Activated naive CD8-positive, alpha-beta T cell treated with anti-CD3 and anti-CD28 coated beads, Interleukin-2, amount 10 ng/mL, durations not matched to agents 7 days and 5 days (primary cell): ENCODE measurements at regions not wholly inside any gene's neighbourhood (a gene's known extent, or its start where the extent isn't known, plus 50 kb on each side); places are given as distances from the start of the nearest gene placed in this dataset.

Source experiments
- ATAC-seq: fragments of 150-1000 bp; cut with Tn5 transposase; one replicate; pipeline ENCODE4 v1.10.0; 2021; ENCODE audit warnings: low read depth, moderate library complexity
- POLR2A ChIA-PET: fragments of 350-600 bp; sonication (Branson Sonifier 250); formaldehyde crosslinking; loops from one replicate; lab custom pipeline; 2021; ENCODE audit warnings: antibody characterized with exemption; lab: Charles Lee
- DNase-seq: peaks from one replicate; pipeline ENCODE4 v3.0.0; 2021
- H3K27ac Mint-ChIP-seq: one replicate; pipeline ENCODE4 v1.8.0; 2022; ENCODE audit warnings: mild to moderate bottlenecking, mixed read lengths
- H3K27me3 Mint-ChIP-seq: one replicate; pipeline ENCODE4 v1.8.0; 2022; ENCODE audit warnings: mild to moderate bottlenecking, moderate library complexity, mixed read lengths
- H3K36me3 Mint-ChIP-seq: one replicate; pipeline ENCODE4 v1.8.0; 2021; ENCODE audit warnings: mild to moderate bottlenecking, mixed read lengths
- H3K4me1 Mint-ChIP-seq: one replicate; pipeline ENCODE4 v1.8.0; 2021; ENCODE audit warnings: mixed read lengths
- H3K4me3 Mint-ChIP-seq: one replicate; pipeline ENCODE4 v1.8.0; 2022; ENCODE audit warnings: mild to moderate bottlenecking, moderate library complexity, mixed read lengths
- H3K9me3 Mint-ChIP-seq: one replicate; pipeline ENCODE4 v1.8.0; 2021; ENCODE audit warnings: mixed read lengths

DNA sequence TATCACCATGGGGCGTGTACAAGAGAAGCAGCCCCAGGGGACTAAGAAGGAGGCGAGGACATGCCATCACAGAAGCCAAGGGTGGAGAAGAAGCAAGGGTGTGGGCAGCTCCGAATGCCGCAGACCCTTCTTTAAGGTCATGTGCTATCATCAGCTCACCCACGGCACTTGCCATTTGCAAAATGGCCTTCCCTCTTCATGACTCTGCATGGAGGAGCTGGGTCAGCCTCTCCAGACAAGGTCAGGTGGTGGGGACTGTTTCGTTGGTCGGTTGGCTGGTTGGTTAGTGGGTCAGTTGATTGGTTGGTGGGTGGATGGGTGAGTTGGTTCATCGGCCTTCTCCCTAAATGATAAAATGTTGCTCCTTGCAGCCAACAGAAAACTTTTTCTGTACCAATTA lies 622.5 kb downstream of the TBC1D22A start:
- no peak for ATAC-seq
- Mint-ChIP-seq H3K27me3 (no peaks in the 10 kb centered on the region), H3K36me3 (no peaks in the 10 kb centered on the region), H3K27ac (no peak overlapping the region), H3K4me1 (no peaks in the 10 kb centered on the region), H3K4me3 (no peak overlapping the region), H3K9me3 (no peaks in the 10 kb centered on the region)
- POLR2A ChIA-PET = no interaction called here
- no peak for DNase-seq

DNA sequence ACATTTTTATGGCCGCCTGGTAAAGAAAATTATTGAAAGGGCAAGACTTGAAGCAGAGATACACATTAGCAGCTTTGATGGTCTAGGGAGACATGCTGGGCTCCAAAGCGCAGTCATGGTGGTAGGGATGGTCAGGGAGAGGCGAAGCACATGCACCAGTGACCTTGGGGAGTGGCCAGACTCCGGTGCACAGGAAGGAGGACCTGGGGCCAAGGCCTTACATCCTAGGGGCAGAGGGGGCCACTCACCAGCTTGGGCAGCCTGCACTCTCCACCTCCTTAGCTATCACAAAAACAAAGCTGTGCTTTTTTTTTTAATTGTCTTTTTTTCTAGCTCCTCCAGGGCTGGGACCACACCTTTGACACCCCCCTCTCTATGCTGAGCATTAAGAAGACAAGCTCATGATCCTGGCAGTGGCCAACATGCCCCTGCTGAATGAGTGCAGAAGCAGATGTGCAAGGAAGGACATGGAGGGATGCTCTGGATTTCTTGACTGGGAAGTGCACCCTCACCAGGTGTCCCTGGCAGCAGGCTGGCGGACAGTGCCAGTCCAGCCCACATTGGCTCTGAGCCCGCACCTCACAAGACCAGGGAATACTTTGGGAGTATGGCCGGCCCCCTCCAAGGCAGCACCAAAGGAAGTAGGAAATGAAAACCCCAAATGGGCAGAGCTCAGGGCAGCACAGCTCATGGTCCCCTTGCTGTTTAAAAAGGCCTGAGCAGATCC lies 619.9 kb downstream of the TBC1D22A start:
- no peak overlapping the region for H3K27ac Mint-ChIP-seq

DNA sequence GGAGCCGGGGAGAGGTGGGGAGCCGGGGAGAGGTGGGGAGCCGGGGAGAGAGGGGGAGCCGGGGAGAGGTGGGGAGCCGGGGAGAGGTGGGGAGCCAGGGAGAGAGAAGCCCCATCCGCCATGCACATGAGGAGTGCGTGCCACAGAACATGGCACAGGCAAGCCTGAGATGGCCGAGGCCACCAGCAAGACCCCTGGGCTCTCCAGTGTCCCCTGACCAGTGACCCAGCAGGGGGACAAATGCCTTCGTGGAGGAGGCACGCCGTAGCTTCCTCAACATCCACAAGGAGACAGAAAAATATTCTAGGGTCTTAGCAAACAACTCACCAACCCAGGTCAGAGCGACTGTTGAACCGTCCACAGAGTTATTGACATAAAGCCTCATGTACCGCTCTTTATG lies 618.8 kb downstream of the TBC1D22A start:
- POLR2A ChIA-PET = no interaction called here
- H3K4me3 Mint-ChIP-seq = no peak overlapping the region
- ATAC-seq = no peak

More for the DNA sequence above, 619.9 kb downstream of the TBC1D22A start:
- Mint-ChIP-seq H3K4me1 (no peaks in the 10 kb centered on the region), H3K4me3 (no peak overlapping the region), H3K9me3 (peaks cover 8% of the 10 kb centered on the region), H3K27me3 (no peaks in the 10 kb centered on the region), H3K36me3 (no peaks in the 10 kb centered on the region)
- POLR2A ChIA-PET = no interaction called here
- ATAC-seq (no peak), DNase-seq (no peak)

DNA sequence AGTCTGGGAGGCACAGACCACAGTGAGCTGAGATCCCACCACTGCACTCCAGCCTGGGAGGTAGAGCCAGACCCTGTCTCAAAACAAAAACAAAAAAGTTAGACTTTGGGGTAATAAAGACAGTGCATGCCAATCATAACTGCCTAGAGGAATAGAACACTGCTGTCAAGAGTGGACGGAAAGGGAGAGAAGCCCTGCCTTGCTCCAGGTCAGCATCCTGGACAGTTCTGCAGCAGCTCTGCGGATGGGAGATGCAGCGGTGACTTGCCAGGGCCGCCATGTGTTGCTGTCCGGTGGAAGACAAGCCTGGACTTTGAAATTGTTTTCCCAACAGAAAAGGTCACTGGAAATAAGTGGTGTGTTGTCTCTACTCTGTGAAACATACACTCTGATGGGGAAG lies 618.2 kb downstream of the TBC1D22A start:
- no peaks in the 10 kb centered on the region for H3K36me3 Mint-ChIP-seq
- no peak overlapping the region for H3K4me3 Mint-ChIP-seq

More for the DNA sequence above, 618.8 kb downstream of the TBC1D22A start:
- Mint-ChIP-seq H3K27ac (no peak overlapping the region), H3K27me3 (no peaks in the 10 kb centered on the region), H3K9me3 (peaks cover 8% of the 10 kb centered on the region), H3K36me3 (no peaks in the 10 kb centered on the region), H3K4me1 (no peaks in the 10 kb centered on the region)
- no peak for DNase-seq

DNA sequence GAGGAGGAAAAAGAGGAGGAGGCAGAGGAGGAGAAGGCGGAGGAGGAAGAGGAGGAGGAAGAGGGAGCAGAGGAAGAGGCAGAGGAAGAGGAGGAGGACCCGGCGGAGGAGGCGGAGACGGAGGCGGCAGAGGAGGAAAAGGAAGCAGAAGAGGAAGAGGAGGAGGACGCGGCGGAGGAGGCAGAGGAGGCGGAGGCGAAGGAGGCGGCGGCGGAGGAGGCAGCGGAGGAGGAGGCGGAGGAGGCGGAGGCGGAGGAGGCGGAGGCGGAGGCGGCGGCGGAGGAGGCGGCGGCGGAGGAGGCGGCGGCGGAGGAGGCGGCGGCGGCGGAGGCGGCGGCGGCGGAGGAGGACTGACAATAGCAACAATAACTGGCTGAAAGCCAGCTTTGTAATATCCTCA lies 616.6 kb downstream of the TBC1D22A start:
- Mint-ChIP-seq H3K4me3 (no peak overlapping the region), H3K9me3 (peaks cover 8% of the 10 kb centered on the region), H3K27me3 (no peaks in the 10 kb centered on the region), H3K4me1 (no peaks in the 10 kb centered on the region), H3K27ac (no peak overlapping the region), H3K36me3 (no peaks in the 10 kb centered on the region)
- no peak for DNase-seq
- POLR2A ChIA-PET = no interaction called here
- no peak for ATAC-seq

More for the DNA sequence above, 618.2 kb downstream of the TBC1D22A start:
- DNase-seq (no peak), ATAC-seq (no peak)
- peaks cover 8% of the 10 kb centered on the region for H3K9me3 Mint-ChIP-seq
- H3K27me3 Mint-ChIP-seq = no peaks in the 10 kb centered on the region
- H3K4me1 Mint-ChIP-seq = no peaks in the 10 kb centered on the region
- H3K27ac Mint-ChIP-seq = no peak overlapping the region
- POLR2A ChIA-PET = no interaction called here

DNA sequence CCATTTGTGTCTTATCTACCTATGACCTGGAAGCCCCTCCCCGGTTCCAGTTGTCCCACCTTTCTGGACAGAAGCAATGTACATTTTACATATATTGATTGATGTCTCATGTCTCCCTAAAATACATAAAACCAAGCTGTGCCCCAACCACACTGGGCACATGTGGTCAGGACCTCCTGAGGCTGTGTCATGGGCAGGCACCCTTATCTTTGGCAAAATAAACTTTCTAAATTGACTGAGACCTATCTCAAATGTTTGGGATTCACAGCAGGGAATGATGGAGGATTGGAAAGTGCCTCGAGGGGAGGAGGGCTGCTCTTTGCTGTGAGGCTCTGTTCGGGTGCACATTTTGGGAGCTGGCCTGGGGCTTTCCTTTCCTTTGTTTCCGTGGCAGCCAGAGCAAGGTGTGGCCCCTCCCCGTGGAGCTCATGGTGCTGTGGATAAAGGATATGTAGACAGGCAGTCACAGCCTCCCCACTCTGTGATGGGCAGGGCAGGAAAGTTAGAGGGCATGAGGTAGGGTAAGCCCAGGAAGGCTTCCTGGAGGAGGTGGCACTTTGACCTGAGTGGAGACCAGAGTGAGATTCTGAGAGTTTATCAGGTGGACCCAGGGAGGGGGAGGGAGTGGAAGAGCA lies 615.6 kb downstream of the TBC1D22A start:
- DNase-seq (no peak), ATAC-seq (no peak)
- H3K4me3 Mint-ChIP-seq = no peak overlapping the region
- H3K27me3 Mint-ChIP-seq = no peaks in the 10 kb centered on the region
- peaks cover 8% of the 10 kb centered on the region for H3K9me3 Mint-ChIP-seq
- no peaks in the 10 kb centered on the region for H3K4me1 Mint-ChIP-seq
- no peak overlapping the region for H3K27ac Mint-ChIP-seq
- no peaks in the 10 kb centered on the region for H3K36me3 Mint-ChIP-seq
- POLR2A ChIA-PET = no interaction called here

DNA sequence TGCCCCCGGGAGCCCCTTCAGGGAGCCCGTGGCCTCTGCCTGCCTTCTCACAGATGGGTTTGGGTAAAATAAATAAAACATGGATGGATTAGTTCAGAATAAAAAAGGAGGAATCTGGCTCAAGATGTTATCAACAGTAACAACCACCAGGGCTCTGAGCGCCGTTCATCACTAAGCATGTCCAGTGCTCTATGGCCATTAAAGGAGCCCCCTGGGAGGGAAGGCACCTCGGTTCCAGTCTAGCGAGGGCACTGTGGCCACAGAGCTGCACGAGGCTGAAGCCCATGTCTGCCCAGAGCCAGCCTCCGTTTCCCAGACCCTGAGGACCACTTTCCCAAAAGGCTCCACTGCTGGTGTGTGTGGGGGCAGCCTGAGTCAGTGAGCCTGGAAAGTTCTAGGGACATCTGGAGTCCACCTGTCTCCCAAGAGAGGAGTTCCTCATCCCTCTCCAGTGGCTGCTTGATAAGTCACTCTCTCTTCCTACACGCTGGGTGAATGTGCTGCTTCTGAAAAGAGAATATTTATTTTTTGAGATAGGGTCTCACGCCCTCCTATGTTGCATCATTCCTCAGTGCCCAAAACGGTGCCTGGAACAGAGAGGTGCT lies 614.6 kb downstream of the TBC1D22A start:
- no peaks in the 10 kb centered on the region for H3K4me1 Mint-ChIP-seq
- H3K36me3 Mint-ChIP-seq = no peaks in the 10 kb centered on the region
- no peak for DNase-seq
- peaks cover 8% of the 10 kb centered on the region for H3K9me3 Mint-ChIP-seq
- POLR2A ChIA-PET = no interaction called here
- H3K4me3 Mint-ChIP-seq = no peak overlapping the region
- H3K27ac Mint-ChIP-seq = no peak overlapping the region
- ATAC-seq = no peak
- H3K27me3 Mint-ChIP-seq = no peaks in the 10 kb centered on the region

DNA sequence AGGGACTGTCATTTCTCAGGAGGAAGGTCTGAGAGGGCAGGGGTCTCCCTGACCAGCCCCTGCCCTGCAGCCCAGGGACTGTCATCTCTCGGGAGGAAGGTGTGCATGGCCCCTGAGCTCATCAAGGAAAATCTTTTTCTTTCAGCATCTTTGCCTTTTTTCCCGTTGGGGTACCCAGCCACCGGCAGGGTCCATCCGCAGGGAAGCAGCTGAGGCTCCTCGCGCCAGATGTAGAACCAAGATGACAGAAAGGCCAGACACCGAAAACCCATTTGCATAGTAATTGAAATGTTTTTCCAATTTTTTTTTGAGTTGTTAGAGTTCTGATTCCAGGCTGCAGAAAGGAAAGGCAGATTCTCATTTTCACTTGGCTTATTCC lies 613.9 kb downstream of the TBC1D22A start:
- H3K36me3 Mint-ChIP-seq = no peaks in the 10 kb centered on the region

DNA sequence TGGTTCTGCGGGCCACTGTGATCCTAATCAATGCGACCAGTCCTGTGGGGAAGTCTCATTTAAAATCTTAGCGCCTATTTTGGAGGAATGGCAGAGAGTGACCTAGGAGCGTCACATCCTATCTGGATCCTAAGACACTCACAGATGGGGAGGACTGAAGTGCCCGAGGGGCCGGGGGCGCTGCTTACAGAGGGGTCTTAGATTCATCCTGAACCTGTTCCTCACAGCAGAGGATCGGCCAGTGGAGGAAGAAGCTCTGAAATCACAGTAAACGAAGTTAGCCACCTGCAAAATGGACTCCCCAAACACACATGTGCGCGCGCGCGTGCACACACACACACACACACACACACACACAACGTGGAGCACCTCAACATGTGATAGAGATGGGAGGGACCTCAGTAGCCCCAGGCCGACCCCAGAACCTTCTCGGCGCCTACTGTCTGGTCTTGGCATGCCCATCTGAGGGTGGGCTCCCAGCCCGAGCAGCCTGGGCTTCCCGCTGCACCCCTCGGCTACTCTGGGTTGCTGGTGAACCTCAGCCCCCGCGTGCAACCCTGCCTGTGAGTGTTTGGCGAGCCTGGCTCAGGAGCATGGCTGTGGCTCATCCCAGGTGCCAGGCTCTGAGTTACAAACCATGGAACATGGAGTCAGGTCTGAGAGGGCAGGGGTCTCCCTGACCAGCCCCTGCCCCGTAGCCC lies 613.3 kb downstream of the TBC1D22A start:
- Mint-ChIP-seq H3K27ac (no peak overlapping the region), H3K9me3 (peaks cover 8% of the 10 kb centered on the region), H3K36me3 (no peaks in the 10 kb centered on the region), H3K4me3 (no peak overlapping the region), H3K4me1 (no peaks in the 10 kb centered on the region), H3K27me3 (no peaks in the 10 kb centered on the region)
- no peak for DNase-seq
- POLR2A ChIA-PET = no interaction called here
- ATAC-seq = no peak

More for the DNA sequence above, 613.9 kb downstream of the TBC1D22A start:
- no peak for DNase-seq
- no peak for ATAC-seq
- no peaks in the 10 kb centered on the region for H3K4me1 Mint-ChIP-seq
- H3K9me3 Mint-ChIP-seq = peaks cover 8% of the 10 kb centered on the region
- no peak overlapping the region for H3K27ac Mint-ChIP-seq
- H3K4me3 Mint-ChIP-seq = no peak overlapping the region
- POLR2A ChIA-PET = no interaction called here
- no peaks in the 10 kb centered on the region for H3K27me3 Mint-ChIP-seq

DNA sequence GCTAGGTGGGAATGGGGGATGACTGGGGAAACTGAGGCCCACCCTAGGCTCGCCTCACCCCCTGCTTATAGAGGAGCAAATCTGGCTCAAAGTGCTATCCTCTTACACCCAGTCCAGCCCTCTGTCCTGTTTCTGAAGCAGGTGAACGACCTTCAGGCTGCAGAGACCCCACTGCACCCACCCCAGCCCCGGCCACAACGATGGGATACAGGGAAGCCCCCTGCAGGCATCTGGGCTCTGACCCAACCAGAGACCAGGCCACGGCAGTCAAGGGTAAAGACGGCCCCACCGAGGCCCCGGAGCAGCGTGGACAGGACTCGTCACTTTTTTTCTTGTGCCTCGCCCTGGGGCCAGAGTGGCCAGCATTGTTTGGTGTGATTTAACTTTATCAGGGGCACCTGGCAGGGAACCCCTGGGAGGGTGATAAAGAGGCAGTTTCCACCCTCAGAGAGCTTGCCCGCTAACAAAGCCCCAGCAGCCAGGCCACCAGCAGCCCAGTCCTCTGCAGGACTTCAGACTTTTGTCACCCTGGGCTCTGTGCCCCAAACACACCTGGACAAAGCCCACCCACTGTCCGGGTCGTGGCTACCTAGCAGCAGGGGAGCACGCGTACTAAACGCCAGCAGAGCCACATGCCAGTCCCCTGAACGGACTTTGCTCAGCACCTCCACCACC lies 612.6 kb downstream of the TBC1D22A start:
- POLR2A ChIA-PET = no interaction called here
- H3K9me3 Mint-ChIP-seq = peaks cover 8% of the 10 kb centered on the region
- no peak for ATAC-seq
- H3K36me3 Mint-ChIP-seq = no peaks in the 10 kb centered on the region
- no peaks in the 10 kb centered on the region for H3K4me1 Mint-ChIP-seq
- no peak overlapping the region for H3K27ac Mint-ChIP-seq
- no peak for DNase-seq
- H3K4me3 Mint-ChIP-seq = no peak overlapping the region
- H3K27me3 Mint-ChIP-seq = no peaks in the 10 kb centered on the region

DNA sequence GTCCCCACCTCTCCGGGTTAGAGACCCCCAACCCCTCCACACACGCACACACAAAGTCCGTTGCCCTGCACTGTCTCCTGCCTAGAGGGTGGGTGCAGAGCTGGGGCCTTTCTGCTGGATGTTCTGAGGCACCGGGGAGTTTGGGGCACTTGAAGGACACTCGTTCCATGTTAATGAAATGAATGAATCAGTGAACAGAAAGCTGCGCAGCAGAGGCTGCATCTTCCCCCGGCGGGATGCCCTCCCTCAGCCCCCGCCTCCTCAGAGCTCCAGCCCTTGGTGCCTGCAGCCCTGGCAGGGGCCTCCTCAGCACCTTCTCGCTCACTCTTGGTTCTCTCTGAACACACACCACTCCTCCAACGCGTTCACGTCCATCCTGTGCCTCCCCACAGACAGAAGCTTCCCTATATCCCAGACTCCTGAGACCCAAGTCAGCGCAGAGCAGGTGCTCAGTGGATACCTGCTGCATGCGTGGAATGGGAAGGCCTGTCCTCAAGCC lies 611.9 kb downstream of the TBC1D22A start:
- H3K36me3 Mint-ChIP-seq = no peaks in the 10 kb centered on the region
- peaks cover 8% of the 10 kb centered on the region for H3K9me3 Mint-ChIP-seq
- no peaks in the 10 kb centered on the region for H3K4me1 Mint-ChIP-seq
- ATAC-seq = no peak
- no peak overlapping the region for H3K27ac Mint-ChIP-seq
- no peak overlapping the region for H3K4me3 Mint-ChIP-seq
- no peak for DNase-seq
- H3K27me3 Mint-ChIP-seq = no peaks in the 10 kb centered on the region
- POLR2A ChIA-PET = no interaction called here

DNA sequence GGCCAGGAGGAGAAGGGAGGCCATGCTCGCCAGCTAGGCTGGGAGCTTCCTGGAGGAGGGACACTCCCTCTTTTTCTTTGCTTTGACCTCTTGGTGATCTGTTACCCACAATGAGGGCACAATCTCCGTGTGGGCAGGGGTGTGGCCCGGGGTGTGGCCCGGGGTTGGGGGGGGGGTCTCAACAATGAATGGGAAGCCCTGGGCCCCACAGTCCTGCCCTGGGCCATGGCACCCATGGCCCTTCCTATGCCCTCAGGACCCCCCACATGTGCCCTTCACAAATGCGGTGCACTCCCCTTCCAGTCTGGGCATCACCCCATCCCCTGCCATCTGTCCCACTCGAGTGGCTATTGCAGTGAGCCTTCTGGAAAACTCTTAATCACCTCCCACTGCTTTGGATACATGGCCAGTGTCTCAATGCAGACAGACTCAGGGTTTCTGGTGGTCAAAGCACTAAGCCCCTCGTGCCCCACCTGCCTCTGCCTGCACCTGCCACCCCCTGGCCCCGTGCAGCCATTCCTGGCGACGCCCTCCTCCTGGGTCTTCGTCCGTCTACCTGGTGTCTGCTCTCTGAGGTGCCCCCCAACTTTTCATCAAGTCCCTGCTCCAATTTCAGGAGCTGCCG lies 611.3 kb downstream of the TBC1D22A start:
- ATAC-seq = no peak

More for the DNA sequence above, 611.3 kb downstream of the TBC1D22A start:
- no peak overlapping the region for H3K4me3 Mint-ChIP-seq
- no peak for DNase-seq
- peaks cover 6% of the 10 kb centered on the region for H3K9me3 Mint-ChIP-seq
- H3K36me3 Mint-ChIP-seq = no peaks in the 10 kb centered on the region
- no peaks in the 10 kb centered on the region for H3K4me1 Mint-ChIP-seq
- H3K27ac Mint-ChIP-seq = no peak overlapping the region
- POLR2A ChIA-PET = no interaction called here
- no peaks in the 10 kb centered on the region for H3K27me3 Mint-ChIP-seq
